B cell (primary cell): ENCODE measurements at regions not wholly inside any gene's neighbourhood (a gene's known extent, or its start where the extent isn't known, plus 50 kb on each side); places are given as distances from the start of the nearest gene placed in this dataset.

Experiments used
- EZH2 ChIP-seq: IDR thresholded peaks from 2 replicates; pipeline ENCODE4 v1.6.1; 2012; ENCODE audit warnings: borderline replicate concordance, low read depth, mild to moderate bottlenecking, moderate library complexity, low read length; ENCODE audit not compliant: insufficient read depth, poor library complexity, severe bottlenecking
- TF ChIP-seq, protein P1 (sequence below): fragments of 200-600 bp; IDR thresholded peaks from one replicate; pipeline ENCODE4 v1.8.0; 2022; ENCODE audit warnings: antibody characterized with exemption, mild to moderate bottlenecking

DNA sequence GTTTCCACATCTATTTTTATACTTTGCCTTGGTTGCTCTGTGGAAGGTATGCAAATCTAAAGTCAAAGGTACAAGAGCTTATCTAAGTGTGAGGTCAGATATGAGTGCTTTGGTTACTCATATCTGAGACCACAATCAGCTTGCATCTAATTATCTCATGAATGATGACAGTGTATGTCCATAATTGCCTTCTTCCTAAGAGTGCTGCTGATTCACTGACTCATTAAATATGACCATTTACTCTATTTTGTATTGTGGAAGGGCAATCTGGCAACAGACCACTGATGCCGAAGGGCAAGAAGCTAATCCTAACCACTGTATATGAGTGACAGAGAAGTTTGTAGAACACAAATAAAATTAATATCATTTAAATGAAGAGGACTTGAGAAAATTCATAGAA lies 1190.2 kb upstream of the AGA start:
- no peak for TF ChIP-seq EZH2
- TF ChIP-seq, protein P1, sequence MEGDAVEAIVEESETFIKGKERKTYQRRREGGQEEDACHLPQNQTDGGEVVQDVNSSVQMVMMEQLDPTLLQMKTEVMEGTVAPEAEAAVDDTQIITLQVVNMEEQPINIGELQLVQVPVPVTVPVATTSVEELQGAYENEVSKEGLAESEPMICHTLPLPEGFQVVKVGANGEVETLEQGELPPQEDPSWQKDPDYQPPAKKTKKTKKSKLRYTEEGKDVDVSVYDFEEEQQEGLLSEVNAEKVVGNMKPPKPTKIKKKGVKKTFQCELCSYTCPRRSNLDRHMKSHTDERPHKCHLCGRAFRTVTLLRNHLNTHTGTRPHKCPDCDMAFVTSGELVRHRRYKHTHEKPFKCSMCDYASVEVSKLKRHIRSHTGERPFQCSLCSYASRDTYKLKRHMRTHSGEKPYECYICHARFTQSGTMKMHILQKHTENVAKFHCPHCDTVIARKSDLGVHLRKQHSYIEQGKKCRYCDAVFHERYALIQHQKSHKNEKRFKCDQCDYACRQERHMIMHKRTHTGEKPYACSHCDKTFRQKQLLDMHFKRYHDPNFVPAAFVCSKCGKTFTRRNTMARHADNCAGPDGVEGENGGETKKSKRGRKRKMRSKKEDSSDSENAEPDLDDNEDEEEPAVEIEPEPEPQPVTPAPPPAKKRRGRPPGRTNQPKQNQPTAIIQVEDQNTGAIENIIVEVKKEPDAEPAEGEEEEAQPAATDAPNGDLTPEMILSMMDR, result no peak
